Skeletal muscle satellite cell (primary cell): ENCODE measurements at regions not wholly inside any gene's neighbourhood (a gene's known extent, or its start where the extent isn't known, plus 50 kb on each side); places are given as distances from the start of the nearest gene placed in this dataset.

Source experiments
- H3K27me3 ChIP-seq: 2 replicates; pipeline ENCODE4 v1.7.0; 2013; ENCODE audit warnings: low read length; ENCODE audit not compliant: control insufficient read depth, insufficient read depth
- H3K36me3 ChIP-seq: 2 replicates; pipeline ENCODE4 v1.7.0; 2013; ENCODE audit warnings: mild to moderate bottlenecking, control low read depth, low read length; ENCODE audit not compliant: insufficient read depth
- H3K4me1 ChIP-seq: 2 replicates; pipeline ENCODE4 v1.7.0; 2013; ENCODE audit warnings: low read length; ENCODE audit not compliant: control insufficient read depth, insufficient read depth
- H3K4me2 ChIP-seq: 2 replicates; pipeline ENCODE4 v1.7.0; 2013; ENCODE audit warnings: mild to moderate bottlenecking, low read length
- H3K4me3 ChIP-seq: 2 replicates; pipeline ENCODE4 v1.7.0; 2013; ENCODE audit warnings: low read length
- H3K9ac ChIP-seq: 2 replicates; pipeline ENCODE4 v1.7.0; 2013; ENCODE audit warnings: mild to moderate bottlenecking, low read depth, low read length, moderate library complexity
- H3K9me3 ChIP-seq: replicated peaks from 2 replicates; pipeline ENCODE4 v1.7.0; 2013; ENCODE audit warnings: mild to moderate bottlenecking, control low read depth, low read length

GRCh38 chr5:92976156-92976555 is 604.9 kb downstream of the NR2F1-AS1 start:
- Histone ChIP-seq H3K4me1 (no peaks in the 10 kb centered on the region), H3K27me3 (no peaks in the 10 kb centered on the region), H3K4me2 (no peak overlapping the region), H3K36me3 (no peaks in the 10 kb centered on the region), H3K9ac (no peak overlapping the region), H3K4me3 (no peak overlapping the region), H3K9me3 (no peaks in the 10 kb centered on the region)

- Histone ChIP-seq H3K4me3 (no peak overlapping the region), H3K4me1 (no peaks in the 10 kb centered on the region), H3K4me2 (no peak overlapping the region), H3K36me3 (no peaks in the 10 kb centered on the region), H3K27me3 (no peaks in the 10 kb centered on the region), H3K9ac (no peak overlapping the region), H3K9me3 (no peaks in the 10 kb centered on the region)
Observed at GRCh38 chr5:92969781-92970237, 611.2 kb downstream of the NR2F1-AS1 start.

GRCh38 chr5:92969191-92969780 is 611.7 kb downstream of the NR2F1-AS1 start:
- Histone ChIP-seq H3K9ac (no peak overlapping the region), H3K27me3 (no peaks in the 10 kb centered on the region), H3K36me3 (no peaks in the 10 kb centered on the region), H3K9me3 (no peaks in the 10 kb centered on the region), H3K4me1 (no peaks in the 10 kb centered on the region), H3K4me2 (no peak overlapping the region), H3K4me3 (no peak overlapping the region)

- Histone ChIP-seq H3K36me3 (no peaks in the 10 kb centered on the region), H3K4me3 (no peak overlapping the region), H3K9me3 (no peaks in the 10 kb centered on the region), H3K9ac (no peak overlapping the region), H3K4me2 (no peak overlapping the region), H3K27me3 (no peaks in the 10 kb centered on the region), H3K4me1 (no peaks in the 10 kb centered on the region)
Observed at GRCh38 chr5:92963800-92964199, 617.2 kb downstream of the NR2F1-AS1 start.

GRCh38 chr5:92962752-92963151 is 618.3 kb downstream of the NR2F1-AS1 start:
- Histone ChIP-seq H3K9ac (no peak overlapping the region), H3K36me3 (no peaks in the 10 kb centered on the region), H3K4me3 (no peak overlapping the region), H3K9me3 (no peaks in the 10 kb centered on the region), H3K4me2 (no peak overlapping the region), H3K27me3 (no peaks in the 10 kb centered on the region), H3K4me1 (no peaks in the 10 kb centered on the region)

GRCh38 chr5:92956886-92957285 is 624.1 kb downstream of the NR2F1-AS1 start:
- H3K27me3 ChIP-seq: no peaks in the 10 kb centered on the region
- no peaks in the 10 kb centered on the region for H3K36me3 ChIP-seq
- no peak overlapping the region for H3K4me3 ChIP-seq
- no peak overlapping the region for H3K4me2 ChIP-seq
- no peaks in the 10 kb centered on the region for H3K9me3 ChIP-seq
- no peak overlapping the region for H3K9ac ChIP-seq
- H3K4me1 ChIP-seq: no peaks in the 10 kb centered on the region

- no peak overlapping the region for H3K9ac ChIP-seq
Observed at GRCh38 chr5:92952243-92952642, 628.8 kb downstream of the NR2F1-AS1 start.

GRCh38 chr5:92951746-92952145 is 629.3 kb downstream of the NR2F1-AS1 start:
- Histone ChIP-seq H3K4me1 (no peaks in the 10 kb centered on the region), H3K4me3 (no peak overlapping the region), H3K9ac (no peak overlapping the region), H3K27me3 (no peaks in the 10 kb centered on the region), H3K4me2 (no peak overlapping the region), H3K36me3 (no peaks in the 10 kb centered on the region), H3K9me3 (no peaks in the 10 kb centered on the region)

More at GRCh38 chr5:92952243-92952642, 628.8 kb downstream of the NR2F1-AS1 start:
- Histone ChIP-seq H3K36me3 (no peaks in the 10 kb centered on the region), H3K4me3 (no peak overlapping the region), H3K9me3 (no peaks in the 10 kb centered on the region), H3K27me3 (no peaks in the 10 kb centered on the region), H3K4me1 (no peaks in the 10 kb centered on the region), H3K4me2 (no peak overlapping the region)

GRCh38 chr5:92946546-92946945 is 634.5 kb downstream of the NR2F1-AS1 start:
- Histone ChIP-seq H3K4me3 (no peak overlapping the region), H3K36me3 (no peaks in the 10 kb centered on the region), H3K9ac (no peak overlapping the region), H3K4me1 (peaks cover 20% of the 10 kb centered on the region), H3K9me3 (no peaks in the 10 kb centered on the region), H3K27me3 (no peaks in the 10 kb centered on the region), H3K4me2 (no peak overlapping the region)

GRCh38 chr5:92945605-92946097 is 635.4 kb downstream of the NR2F1-AS1 start:
- H3K4me3 ChIP-seq: no peak overlapping the region
- H3K9ac ChIP-seq: peak overlapping the region; percentile 58
- no peaks in the 10 kb centered on the region for H3K27me3 ChIP-seq
- no peaks in the 10 kb centered on the region for H3K9me3 ChIP-seq
- peaks cover 20% of the 10 kb centered on the region for H3K4me1 ChIP-seq
- H3K4me2 ChIP-seq: peak overlapping the region; percentile 35
- H3K36me3 ChIP-seq: no peaks in the 10 kb centered on the region

GRCh38 chr5:92944903-92945604 is 636.0 kb downstream of the NR2F1-AS1 start:
- Histone ChIP-seq H3K4me1 (peaks cover 20% of the 10 kb centered on the region), H3K27me3 (no peaks in the 10 kb centered on the region), H3K9me3 (no peaks in the 10 kb centered on the region), H3K9ac (peak overlapping the region; percentile 58), H3K4me3 (no peak overlapping the region), H3K36me3 (no peaks in the 10 kb centered on the region), H3K4me2 (peak overlapping the region; percentile 35)

GRCh38 chr5:92944337-92944736 is 636.7 kb downstream of the NR2F1-AS1 start:
- Histone ChIP-seq H3K4me1 (peaks cover 22% of the 10 kb centered on the region), H3K9me3 (no peaks in the 10 kb centered on the region), H3K4me3 (no peak overlapping the region), H3K9ac (peak overlapping the region; percentile 41), H3K27me3 (no peaks in the 10 kb centered on the region), H3K36me3 (no peaks in the 10 kb centered on the region), H3K4me2 (no peak overlapping the region)
